GM18907 (cell line): ENCODE measurements at regions not wholly inside any gene's neighbourhood (a gene's known extent, or its start where the extent isn't known, plus 50 kb on each side); places are given as distances from the start of the nearest gene placed in this dataset.

Experiments used
- ATAC-seq: cut with Tn5 transposase; IDR thresholded peaks from one replicate; pipeline ENCODE4 v1.9.1; 2021; ENCODE audit warnings: mild to moderate bottlenecking, moderate library complexity; ENCODE audit not compliant: unreplicated experiment

DNA sequence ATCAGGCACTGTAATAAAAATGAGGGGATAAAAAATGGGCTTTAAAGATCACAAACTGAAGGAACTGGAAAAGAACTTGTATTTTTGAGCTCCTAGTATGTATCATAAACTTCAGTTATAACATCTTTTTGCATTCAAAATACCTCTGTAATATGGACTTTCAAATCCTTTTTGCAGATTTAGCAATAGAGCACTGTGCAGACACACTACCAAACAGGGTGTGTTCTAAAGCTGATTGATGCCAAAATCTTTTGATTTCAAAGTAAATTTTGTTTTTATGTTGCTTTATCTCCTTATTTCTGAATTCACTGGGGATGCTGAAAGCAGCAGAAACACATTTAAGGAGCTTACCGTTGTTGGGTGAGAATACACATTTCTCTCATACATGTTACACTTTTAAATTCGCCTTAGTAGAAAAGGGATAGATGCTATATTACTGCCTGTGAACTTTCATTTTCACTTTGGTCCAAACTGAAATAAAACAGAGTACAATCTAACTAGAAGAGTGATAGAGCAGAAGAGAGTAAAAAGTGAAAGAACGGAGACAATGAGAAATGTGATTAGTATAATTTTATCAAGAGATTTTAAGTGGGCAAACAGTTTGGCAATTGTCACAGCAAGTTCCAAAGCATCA, 1126.6 kb downstream of the BRINP3 start:
- no peak for ATAC-seq

DNA sequence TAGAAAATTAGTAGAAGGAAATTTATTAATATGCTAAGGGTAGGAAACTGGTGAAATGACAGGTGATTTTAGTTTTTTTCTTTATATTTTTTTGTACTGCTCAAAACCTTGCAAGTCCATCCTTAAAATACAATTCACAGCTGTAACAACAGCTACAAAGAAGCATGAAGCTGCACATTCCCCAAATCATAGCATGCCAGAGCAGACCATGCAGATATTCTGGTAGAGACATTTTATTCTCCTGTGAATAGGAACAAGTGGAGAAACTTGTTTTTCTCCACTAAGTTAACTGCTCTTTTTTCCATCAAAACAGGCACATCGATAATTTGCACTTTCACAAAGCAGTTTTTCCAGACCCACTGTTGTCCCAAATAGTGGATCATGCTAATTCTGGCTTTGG, 1125.7 kb downstream of the BRINP3 start:
- ATAC-seq, result no peak

DNA sequence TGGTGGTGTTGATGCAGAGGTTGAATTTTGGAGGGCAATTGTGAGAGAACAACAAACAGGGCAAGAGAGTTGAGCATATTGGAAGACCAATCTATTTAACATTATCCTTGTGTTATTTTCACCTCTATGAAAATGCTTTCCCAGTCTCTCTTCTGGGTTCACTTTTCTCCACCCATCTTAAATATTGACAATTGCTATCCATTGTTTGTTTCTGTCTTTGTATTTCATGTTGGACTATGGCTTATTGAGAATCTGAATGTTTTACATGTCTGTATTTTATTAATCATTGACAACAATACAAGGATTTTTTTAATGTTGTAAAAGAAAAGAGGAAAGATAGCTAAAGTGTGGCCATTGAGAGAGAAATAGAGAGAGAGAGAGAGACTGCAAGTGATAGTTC, 1121.5 kb downstream of the BRINP3 start:
- no peak for ATAC-seq

DNA sequence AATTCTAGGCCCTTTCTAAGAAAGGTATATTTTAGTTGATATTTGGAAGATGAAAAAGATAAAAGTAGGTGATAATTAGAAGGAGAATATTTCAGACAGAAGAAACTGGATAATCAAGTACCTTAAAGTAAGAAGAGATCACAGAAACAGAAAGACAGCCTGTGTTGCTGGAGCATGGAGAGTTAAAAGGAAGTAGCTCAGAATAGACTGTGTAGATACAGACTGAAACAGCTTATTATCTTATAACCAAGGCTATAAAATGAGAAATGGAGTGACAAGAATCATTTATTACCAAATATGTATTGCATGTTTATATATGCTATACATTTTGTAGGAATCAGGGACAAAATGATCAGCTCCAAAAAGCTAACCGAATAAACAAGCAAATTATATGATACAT, 1120.3 kb downstream of the BRINP3 start:
- no peak for ATAC-seq

DNA sequence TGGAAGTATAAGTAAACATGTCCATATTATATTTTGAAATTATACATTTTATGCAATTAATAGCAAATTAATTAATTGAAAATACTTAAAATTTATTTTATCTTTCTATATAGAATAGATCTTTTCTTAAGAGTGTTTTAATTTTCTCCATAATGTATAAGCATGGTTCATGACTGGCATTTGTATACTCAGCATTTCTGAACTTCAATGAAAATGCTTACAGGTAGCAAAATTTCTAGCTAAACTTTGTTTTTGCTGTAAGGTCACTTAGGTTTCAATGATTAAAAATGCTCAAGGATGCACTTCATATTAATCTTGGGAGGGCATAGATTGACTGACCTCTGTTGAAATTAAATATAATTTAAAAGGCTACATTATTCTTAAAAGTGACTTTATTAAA, 1108.1 kb downstream of the BRINP3 start:
- no peak for ATAC-seq

DNA sequence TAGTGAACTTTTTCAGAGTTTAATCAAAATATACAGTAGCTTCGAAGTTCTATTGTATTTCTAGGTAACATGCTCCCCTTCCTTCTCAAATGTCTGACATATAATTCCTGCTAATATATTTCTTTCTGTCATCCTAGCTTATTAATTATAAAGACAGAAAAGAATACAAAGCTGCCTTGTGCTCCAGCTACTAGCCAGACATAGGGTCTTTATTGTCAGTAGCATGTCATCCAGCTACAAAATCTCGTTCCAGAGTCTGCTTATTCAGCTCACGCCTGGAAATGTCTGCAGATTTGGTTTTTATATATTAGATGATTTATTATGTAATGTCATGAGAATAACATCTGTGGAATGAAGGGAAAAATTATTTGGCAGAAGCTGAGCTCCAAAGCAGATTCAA, 1102.8 kb downstream of the BRINP3 start:
- ATAC-seq, result no peak

DNA sequence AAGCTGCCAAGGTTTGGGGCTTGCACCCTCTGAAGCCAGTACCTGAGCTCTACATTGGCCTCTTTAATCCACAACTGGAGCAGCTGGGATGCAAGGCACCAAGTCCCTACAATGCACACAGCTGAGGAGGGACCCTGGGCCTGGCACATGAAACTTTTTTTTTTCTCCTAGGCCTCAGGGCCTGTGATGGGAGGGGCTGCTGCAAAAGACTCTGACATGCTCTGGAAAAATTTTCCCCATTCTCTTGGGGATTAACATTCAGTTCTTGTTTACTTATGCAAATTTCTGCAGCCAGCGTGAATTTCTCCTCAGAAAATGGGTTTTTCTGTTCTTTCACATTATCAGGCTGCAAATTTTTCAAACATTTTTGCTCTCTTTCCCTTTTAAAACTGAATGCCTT, 1072.2 kb downstream of the BRINP3 start:
- no peak for ATAC-seq

DNA sequence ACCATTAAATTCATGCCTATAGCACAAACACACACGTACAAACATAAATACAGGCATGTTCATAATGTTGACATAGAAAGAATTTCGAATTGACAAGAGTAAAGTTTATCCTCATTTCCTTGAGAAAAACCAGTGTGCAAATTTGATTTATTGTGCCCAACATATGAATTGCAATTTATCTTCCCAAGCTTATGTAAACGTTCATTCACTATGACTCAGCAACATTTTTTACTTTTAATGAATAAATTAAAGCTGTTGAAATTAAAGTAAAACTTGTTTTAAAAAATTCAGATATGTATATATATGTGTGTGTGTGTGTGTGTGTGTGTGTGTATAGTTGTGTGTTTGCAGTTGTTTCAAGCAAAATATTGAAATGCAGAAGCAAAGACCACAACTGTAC, 1067.9 kb downstream of the BRINP3 start:
- ATAC-seq, result no peak

DNA sequence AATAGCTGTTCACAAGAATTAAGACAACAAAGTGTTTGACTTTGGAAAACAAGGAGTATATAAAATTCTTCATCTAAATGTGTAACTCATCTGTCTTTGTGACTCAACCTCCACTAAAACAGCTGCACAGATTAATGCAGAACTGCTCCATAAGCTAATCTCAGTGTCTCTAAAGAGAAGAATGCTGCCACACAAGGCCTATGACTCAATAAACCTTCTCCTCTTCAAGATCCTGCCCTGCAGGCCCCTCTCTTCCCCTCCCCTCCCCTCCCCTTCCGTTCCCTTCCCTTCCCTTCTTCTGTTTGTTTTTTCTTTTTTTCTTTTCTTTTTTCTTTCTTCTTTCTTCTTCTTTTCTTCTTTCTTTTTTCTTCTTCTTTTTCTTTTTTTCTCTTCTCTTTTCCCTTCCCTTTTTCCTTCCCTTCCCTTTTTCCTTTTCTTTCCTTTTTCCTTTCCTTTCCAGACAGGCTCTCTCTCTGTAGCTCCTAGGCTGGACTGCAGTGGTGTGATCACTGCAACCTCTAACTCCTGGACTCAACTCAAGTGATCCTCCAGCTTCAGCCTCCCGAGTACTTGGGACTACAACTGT, 1052.8 kb downstream of the BRINP3 start:
- no peak for ATAC-seq

DNA sequence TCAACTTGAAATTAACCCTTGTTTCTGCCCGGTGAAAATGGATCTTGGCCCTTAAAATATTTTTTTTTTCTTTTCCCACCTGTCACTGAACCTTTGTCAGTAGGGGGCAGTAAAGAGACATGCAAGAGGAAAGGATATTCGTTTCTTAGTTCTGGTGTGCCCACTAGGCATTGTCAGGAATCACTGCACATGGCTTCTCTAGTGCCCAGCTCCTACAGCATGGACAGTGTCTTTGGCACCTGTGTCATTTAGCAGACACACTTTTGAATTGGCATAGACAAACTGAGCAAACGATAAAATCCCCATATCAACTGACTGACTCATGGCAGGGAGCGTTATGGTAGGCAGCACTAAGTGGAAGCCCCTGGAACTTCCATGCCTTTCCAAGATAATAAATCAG, 1048.1 kb downstream of the BRINP3 start:
- no peak for ATAC-seq

DNA sequence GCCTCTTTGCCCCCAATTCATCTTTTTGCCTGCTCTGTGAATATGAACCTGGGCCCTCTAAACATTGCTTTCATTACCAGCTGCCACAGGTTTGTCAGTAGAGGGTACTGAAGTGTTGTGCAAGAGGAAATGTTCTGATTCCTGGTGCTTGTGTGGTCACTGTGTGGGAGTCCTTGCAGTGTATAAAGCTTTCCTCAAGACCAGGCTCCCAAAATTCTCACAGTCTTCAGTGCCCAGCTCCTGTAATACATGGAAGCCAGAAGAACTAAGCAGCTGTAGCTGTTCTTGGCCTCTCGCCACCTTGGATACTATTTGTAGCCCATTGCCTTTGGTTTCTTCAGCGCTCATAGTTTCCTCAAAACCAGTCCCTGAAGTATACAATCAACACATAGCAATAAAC, 1046.2 kb downstream of the BRINP3 start:
- no peak for ATAC-seq

DNA sequence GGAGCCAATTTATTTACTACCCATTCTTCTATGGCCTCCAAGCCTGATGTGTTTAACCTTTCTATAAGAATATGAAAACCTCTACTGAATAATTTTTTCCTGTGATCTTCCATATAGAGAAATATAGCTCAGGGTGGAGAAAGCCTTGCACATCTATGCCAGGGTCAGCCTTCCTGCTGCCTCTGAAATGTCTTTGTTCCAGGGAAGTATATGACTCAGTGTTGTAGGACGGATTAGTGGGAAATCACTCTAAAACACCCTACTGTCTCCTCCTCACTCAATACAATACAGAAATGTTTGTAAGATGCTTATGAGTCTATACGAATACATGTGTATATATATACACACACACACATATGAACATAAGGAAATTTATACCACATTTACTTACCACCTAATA, 1044.9 kb downstream of the BRINP3 start:
- ATAC-seq, result no peak

DNA sequence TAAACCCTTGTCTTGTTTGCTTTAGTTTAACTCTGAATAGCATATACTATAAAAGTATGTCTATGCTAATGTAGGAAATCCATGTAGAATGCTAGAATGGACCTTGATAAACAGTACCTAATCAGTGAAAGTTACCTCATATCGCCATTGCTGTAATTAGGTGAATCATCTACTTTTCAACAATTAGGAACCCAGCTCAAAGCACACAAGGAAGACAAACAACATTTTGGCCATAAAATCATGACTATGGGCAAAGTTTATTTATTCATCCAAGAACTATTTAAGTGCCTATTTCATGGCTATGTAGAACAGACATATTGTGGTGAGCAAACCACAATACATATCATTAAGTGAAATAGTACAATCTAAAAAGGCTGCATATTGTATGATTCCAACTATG, 1043.2 kb downstream of the BRINP3 start:
- no peak for ATAC-seq

DNA sequence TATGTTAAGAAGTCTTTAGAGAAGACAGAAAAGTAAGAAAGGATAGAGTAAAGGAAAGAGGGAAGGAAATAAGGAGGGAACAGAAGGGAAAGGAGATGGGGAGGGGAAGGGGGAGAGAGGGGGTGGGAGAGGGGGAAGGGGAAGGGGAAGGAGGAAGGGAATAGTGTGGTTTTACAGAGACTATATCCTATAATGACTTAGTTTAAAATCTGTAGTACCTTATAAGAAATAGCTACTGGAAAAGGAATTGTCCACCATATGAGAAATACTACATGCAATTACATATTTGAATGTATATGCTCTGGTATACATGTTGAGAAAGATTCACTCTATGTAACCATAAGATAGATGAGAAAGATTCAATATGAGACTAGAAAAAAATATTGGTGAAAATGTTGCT, 1042.3 kb downstream of the BRINP3 start:
- no peak for ATAC-seq

DNA sequence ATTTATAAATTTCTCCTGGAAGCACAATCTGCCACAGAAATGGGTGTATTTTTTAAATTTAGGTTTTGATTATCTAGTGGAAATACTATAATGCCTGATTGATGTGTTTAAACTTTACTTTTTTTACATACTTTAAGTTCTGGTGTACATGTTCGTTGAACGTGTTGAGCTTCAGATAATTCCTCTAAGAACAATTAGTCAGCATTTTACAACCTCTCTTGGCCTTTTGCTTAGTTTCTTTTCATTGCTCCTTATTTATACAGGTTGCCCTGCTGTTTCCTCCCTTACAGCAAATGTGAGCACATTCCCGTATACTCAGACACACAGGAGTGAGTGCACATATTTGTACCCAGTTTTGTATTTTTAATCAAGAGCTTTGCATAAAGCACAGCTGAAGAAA, 1038.9 kb downstream of the BRINP3 start:
- ATAC-seq, result no peak

DNA sequence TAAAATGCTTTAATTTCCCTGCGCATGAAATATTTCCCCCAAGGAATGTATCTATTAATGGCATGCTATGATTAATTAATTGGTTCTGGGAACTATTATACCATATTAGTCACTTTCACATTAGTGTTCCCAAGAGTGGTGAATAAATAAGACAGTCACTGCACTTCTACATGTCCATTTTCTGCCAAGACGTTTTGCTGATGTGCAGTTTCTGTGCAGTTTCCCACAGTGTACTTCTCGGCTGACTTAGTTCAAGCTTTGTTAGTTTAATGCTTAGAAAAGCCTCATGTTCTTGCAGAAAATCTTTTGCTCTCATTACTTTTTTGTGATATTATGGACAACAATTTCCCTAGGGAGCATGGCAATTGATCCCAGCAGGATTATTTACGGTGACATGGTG, 1014.5 kb downstream of the BRINP3 start:
- no peak for ATAC-seq

DNA sequence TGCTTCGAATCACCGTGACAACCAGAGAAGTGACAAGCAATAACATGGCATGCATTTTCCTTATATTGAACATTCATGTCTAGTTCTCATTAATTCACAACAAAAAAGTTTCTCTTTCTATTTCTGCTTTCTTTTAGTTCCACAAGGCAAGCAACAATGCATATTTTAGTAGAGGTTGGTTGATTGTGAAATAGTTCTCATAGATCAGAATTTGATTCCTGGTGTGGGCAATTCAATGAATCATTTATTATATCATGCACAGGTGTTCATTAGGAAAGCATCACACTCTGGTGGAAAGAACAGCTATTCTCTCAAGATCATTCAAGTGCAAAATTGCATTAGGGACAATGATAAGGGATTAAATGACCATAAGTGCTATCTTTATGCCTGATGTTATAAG, 980.9 kb downstream of the BRINP3 start:
- ATAC-seq, result no peak

DNA sequence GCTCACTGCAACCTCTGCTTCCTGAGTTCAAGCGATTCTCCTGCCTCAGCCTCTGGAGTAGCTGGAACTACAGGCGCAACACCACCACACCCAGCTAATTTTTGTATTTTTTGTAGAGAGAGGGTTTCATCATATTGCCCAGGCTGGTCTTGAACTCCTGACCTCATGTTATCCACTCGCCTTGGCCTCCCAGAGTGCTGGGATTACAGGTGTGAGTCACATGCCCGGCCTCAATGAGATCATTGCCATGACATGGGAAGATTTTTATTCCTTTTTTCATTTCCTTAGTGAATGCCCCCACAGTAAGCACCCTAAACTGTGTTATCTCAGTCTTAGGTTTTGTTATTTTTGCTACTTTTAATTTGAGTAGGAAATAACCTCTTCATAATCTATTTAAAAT, 977.9 kb downstream of the BRINP3 start:
- ATAC-seq, result no peak

DNA sequence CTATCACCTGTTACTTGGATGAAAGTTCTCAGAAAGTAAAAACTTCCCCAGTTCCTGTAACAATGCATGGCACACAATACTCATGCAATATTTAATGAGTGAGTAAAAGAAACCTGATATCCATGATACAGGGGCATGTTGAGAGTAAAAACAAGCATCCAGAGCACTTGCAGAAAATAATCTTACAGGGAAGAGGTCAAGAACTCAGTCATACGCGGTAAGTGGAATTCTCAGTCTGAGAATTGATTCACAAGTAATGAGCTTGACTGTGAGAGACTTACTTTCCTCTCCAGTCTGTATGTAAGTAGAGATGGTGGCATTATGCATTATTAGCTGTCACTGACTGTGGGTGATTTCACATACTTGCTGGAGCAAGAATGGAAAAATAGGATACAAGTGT, 976.9 kb downstream of the BRINP3 start:
- no peak for ATAC-seq

DNA sequence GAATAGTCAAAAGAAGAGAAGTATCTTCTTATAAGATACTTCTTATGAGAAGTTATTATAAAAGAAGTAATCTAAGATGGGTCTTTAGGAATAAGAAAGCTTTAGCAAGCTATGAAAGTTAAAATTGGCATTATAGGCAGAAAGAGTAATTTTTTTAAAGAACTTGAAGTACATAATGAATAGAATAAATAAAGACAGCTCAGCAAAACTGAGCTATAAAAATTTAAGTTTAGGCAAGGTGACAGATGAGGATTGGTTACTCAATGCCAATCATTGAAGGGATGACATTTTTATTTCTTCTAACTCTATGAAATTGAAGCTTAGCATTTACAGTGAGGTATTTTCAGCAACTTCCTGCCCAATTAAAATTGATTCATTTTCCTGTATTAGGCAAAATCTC, 966.8 kb downstream of the BRINP3 start:
- no peak for ATAC-seq

DNA sequence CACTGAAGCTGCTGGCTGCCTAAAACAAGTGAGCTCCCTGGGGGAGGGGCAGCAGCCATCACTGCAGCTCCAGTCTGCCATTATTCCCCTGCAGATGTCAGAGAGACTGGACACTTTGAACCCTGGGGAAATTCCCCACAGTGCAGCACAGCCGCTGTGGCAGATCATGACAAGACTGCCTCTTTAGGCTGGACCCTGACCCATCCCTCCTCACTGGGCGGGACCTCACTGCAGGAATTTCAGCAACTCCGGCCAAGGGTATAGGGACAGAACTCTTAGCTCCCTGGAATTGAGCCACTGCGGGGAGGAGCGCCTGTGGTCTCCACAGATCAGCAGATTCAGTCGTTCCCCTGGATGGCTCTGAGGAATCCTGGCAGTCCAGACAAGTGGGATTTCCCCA, 964.6 kb downstream of the BRINP3 start:
- no peak for ATAC-seq

DNA sequence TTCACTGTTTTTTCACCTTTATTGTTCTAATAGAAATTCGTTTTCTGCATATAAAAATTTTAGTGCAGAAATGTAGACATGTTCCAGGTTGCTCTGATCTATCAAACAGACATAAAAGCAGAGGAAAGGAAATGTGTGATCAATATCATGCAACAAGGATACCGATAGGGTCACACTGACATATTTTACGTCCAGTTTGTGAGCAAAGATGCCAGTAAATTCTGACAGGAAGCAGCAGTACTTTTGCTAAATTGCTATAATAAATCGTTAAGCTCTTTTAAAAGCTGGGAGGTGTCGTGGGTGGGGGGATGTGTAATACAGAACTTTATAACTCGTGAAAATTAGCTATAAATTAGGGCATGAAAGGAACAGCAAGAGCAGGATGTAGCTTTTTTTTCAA, 955.2 kb downstream of the BRINP3 start:
- no peak for ATAC-seq

DNA sequence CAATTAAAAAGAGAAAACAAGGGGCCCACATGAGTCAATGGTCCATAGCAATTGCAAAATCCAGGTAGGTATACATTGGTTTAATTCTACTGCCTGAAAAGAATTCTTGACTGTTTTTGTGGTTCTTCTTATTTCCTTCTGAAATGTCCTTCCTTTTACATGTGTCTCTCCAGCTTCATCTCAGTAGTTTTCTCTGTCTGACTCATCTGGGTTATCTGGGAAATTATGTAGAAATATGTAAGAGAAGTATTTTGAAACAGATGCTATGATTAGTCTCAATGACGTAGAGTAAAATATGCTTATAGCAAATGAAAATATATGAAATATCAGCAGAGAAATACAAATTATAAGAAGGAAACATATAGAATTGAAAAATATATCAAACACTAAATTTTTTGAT, 953.2 kb downstream of the BRINP3 start:
- ATAC-seq, result no peak
